HepG2 (cell line): ENCODE measurements at regions not wholly inside any gene's neighbourhood (a gene's known extent, or its start where the extent isn't known, plus 50 kb on each side); places are given as distances from the start of the nearest gene placed in this dataset.

ENCODE experiments used
- ATAC-seq: fragments of 200-7000 bp; cut with Tn5 transposase; 3 replicates; pipeline ENCODE4 v1.9.1; 2020; ENCODE audit warnings: mild to moderate bottlenecking, moderate library complexity
- BruUV-seq: library from RNA; stranded (reverse); fragments of 400-500 nt; replicated peaks from 2 replicates; lab custom pipeline; 2021; lab: Mats Ljungman, UMichigan
- CTCF ChIA-PET: fragments of 300-600 bp; formaldehyde crosslinking; extraction: SDS; loops from one replicate; lab custom pipeline; 2021; ENCODE audit warnings: low total read pairs, inconsistent platforms, low intra/inter-chr PET ratio; lab: Yijun Ruan, JAX
- POLR2A ChIA-PET: fragments of 350-600 bp; sonication (Branson Sonifier 250); formaldehyde crosslinking; loops from one replicate; lab custom pipeline; 2020; ENCODE audit warnings: antibody characterized with exemption, inconsistent platforms; lab: Yijun Ruan, JAX
- DNase-seq: peaks from one replicate; pipeline ENCODE4 v3.0.0-alpha.2; 2015; ENCODE audit warnings: low spot score
- FAIRE-seq: peaks from 3 replicates; lab custom pipeline; 2011; peaks lifted over from hg19 to GRCh38; lab: Jason Lieb, UNC
- H2AFZ ChIP-seq: one replicate; pipeline ENCODE4 v1.6.1; 2011; ENCODE audit warnings: low read length, inconsistent platforms
- H3K27ac ChIP-seq: fragments of 300-600 bp; 3 replicates; pipeline ENCODE4 v1.8.0; 2011; ENCODE audit warnings: mixed run types, mild to moderate bottlenecking, mixed read lengths, low read length, inconsistent platforms; ENCODE audit not compliant: insufficient read depth; ENCODE audit errors: extremely low read length
- H3K27me3 ChIP-seq, 2 experiments: fragments of 200-600 bp in 1 of 2; 2 replicates in 1 of 2; 3 replicates in 1 of 2; pipeline versions ENCODE4 v1.6.0 to v1.8.0; 2011; ENCODE audit warnings: low read length in 2 of 2, mild to moderate bottlenecking in 2 of 2, moderate library complexity in 2 of 2, inconsistent platforms in 1 of 2; ENCODE audit not compliant: insufficient read depth in 2 of 2, control insufficient read depth in 1 of 2
- H3K36me3 ChIP-seq, 2 experiments: fragments of 200-600 bp in 1 of 2; replicated peaks in 1 of 2; 2 replicates in 1 of 2; 3 replicates in 1 of 2; pipeline versions ENCODE4 v1.5.1 to v1.8.0; 2011; ENCODE audit warnings: low read length in 2 of 2, inconsistent platforms in 1 of 2; ENCODE audit not compliant: insufficient read depth in 2 of 2, control insufficient read depth in 1 of 2
- H3K4me1 ChIP-seq: 2 replicates; pipeline ENCODE4 v1.5.1; 2012; ENCODE audit warnings: low read length, inconsistent platforms; ENCODE audit not compliant: insufficient read depth
- H3K4me2 ChIP-seq: 2 replicates; pipeline ENCODE4 v1.6.0; 2011; ENCODE audit warnings: low read depth, low read length, inconsistent platforms
- H3K4me3 ChIP-seq, 3 experiments: fragments of 200-600 bp in 1 of 3; sonication (generic), shearing (Covaris generic) in 1 of 3; replicated peaks in 1 of 3; 2 replicates each; pipeline ENCODE4 v1.5.1; 2011 to 2016; ENCODE audit warnings: low read length in 3 of 3, inconsistent platforms in 2 of 3, low read depth in 2 of 3, mild to moderate bottlenecking in 2 of 3, control low read depth in 1 of 3, mixed read lengths in 1 of 3; ENCODE audit not compliant: insufficient read depth in 1 of 3
- H3K79me2 ChIP-seq: one replicate; pipeline ENCODE4 v1.6.1; 2011; ENCODE audit warnings: low read length, inconsistent platforms; ENCODE audit not compliant: insufficient read depth
- H3K9ac ChIP-seq: 2 replicates; pipeline ENCODE4 v1.6.0; 2011; ENCODE audit warnings: mild to moderate bottlenecking, low read depth, low read length, inconsistent platforms; ENCODE audit not compliant: insufficient read depth
- H3K9me3 ChIP-seq: 2 replicates; pipeline ENCODE4 v1.5.1; 2012; ENCODE audit warnings: mild to moderate bottlenecking, low read length
- H4K20me1 ChIP-seq: 2 replicates; pipeline ENCODE4 v1.6.0; 2011; ENCODE audit warnings: inconsistent platforms, mild to moderate bottlenecking, low read length, moderate library complexity; ENCODE audit not compliant: insufficient read depth
- AHR ChIP-seq: IDR thresholded peaks from 2 replicates; pipeline ENCODE4 v1.6.1; 2018; ENCODE audit warnings: missing genetic modification reagents, missing compliant biosample characterization
- ARHGAP35 ChIP-seq: sonication (generic); formaldehyde crosslinking; IDR thresholded peaks from 2 replicates; pipeline ENCODE4 v1.9.0; 2022; ENCODE audit warnings: mild to moderate bottlenecking, inconsistent platforms, moderate library complexity, missing genetic modification reagents, borderline replicate concordance
- CBX2 ChIP-seq, 2 experiments: fragments of 200-600 bp in 1 of 2; sonication (generic); formaldehyde crosslinking in 1 of 2; IDR thresholded peaks; 2 replicates each; pipeline versions ENCODE4 v1.7.0 to v1.8.1; 2018 to 2022; ENCODE audit warnings: low read depth in 2 of 2, low read length in 1 of 2, mild to moderate bottlenecking in 1 of 2, missing genetic modification reagents in 1 of 2
- EP300 ChIP-seq, 3 experiments: sonication (generic) in 1 of 3; formaldehyde crosslinking in 1 of 3; IDR thresholded peaks; 2 replicates each; pipeline versions ENCODE4 v1.5.1 to v1.6.1; 2011 to 2020; ENCODE audit warnings: low read depth in 2 of 3, low read length in 2 of 3, borderline replicate concordance in 1 of 3, improper control_type of control experiment in 1 of 3, mild to moderate bottlenecking in 1 of 3, missing genetic modification reagents in 1 of 3, moderate library complexity in 1 of 3
- HNRNPH1 ChIP-seq: fragments of 200-400 bp; formaldehyde crosslinking; optimal IDR thresholded peaks from 2 replicates; pipeline ENCODE3; 2017; ENCODE audit warnings: mild to moderate bottlenecking, low read depth, low read length
- SIN3B ChIP-seq: fragments of 150-350 bp; IDR thresholded peaks from 2 replicates; pipeline ENCODE4 v1.6.1; 2014; ENCODE audit warnings: low read length
- ZFP36L2 ChIP-seq: sonication (generic); formaldehyde crosslinking; IDR thresholded peaks from 2 replicates; pipeline ENCODE4 v1.4.0; 2020; ENCODE audit warnings: missing genetic modification reagents
- ZMAT3 ChIP-seq: sonication (generic); formaldehyde crosslinking; conservative IDR thresholded peaks from 2 replicates; pipeline ENCODE4 v1.7.0; 2021; ENCODE audit warnings: missing genetic modification reagents
- ZNF253 ChIP-seq: sonication (generic); formaldehyde crosslinking; IDR thresholded peaks from 2 replicates; pipeline ENCODE4 v1.8.0; 2022; ENCODE audit warnings: mild to moderate bottlenecking, missing genetic modification reagents, borderline replicate concordance
- ZNF350 ChIP-seq: sonication (generic); formaldehyde crosslinking; IDR thresholded peaks from 2 replicates; pipeline ENCODE4 v1.4.0; 2020; ENCODE audit warnings: mild to moderate bottlenecking, low read depth, missing genetic modification reagents, borderline replicate concordance
- ZNF607 ChIP-seq: sonication (generic); formaldehyde crosslinking; IDR thresholded peaks from 2 replicates; pipeline ENCODE4 v1.5.1; 2020; ENCODE audit warnings: missing genetic modification reagents, mild to moderate bottlenecking, borderline replicate concordance
- ZNF761 ChIP-seq: sonication (generic); formaldehyde crosslinking; conservative IDR thresholded peaks from 2 replicates; pipeline ENCODE4 v1.4.0; 2020; ENCODE audit warnings: mild to moderate bottlenecking, missing genetic modification reagents
- ZNF777 ChIP-seq: sonication (generic); formaldehyde crosslinking; IDR thresholded peaks from 2 replicates; pipeline ENCODE4 v1.4.0; 2020; ENCODE audit warnings: missing genetic modification reagents
- WGBS: methylation state at CpG from one replicate; pipeline ENCODE4 v1.1.6; 2017; ENCODE audit warnings: low lambda C conversion rate; 5-methylcytosine and 5-hydroxymethylcytosine counted together
- in situ Hi-C: cut with HindIII; loops from 2 replicates; pipeline ENCODE4 v1.10.0; 2017; ENCODE audit warnings: low pct_unique_long_range_greater_than_20kb; ENCODE audit not compliant: extremely low pct_ligation_motif_present
- intact Hi-C: fragments of 100-400 bp; cut with micrococcal nuclease; formaldehyde crosslinking; loops from one replicate; pipeline ENCODE4 v1.10.0; 2022; ENCODE audit not compliant: unreplicated experiment
- TF ChIP-seq, protein P1 (sequence below): sonication (generic); formaldehyde crosslinking; conservative IDR thresholded peaks from 2 replicates; pipeline ENCODE4 v1.4.0; 2020; ENCODE audit warnings: missing genetic modification reagents

DNA sequence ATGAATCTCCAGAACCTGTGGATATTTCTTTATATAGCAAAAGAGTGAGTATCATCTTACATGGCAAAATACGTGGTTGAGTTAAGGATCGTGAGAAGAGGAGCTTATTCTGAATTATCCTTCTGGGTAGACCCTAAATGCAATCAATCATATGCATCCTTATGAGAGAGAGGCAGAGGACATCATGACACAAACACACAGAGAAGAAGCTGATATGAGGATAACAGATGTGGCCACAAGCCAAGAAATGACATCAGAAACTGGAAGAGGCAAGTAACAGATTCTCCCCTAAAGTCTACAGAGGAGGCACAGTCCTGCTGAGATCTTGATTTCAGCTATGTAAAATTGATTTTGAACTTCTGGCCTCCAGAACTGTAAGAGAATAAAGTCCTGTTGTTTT lies 730.2 kb upstream of the ZNF804A start:
- POLR2A ChIA-PET, result no interaction called here
- H3K36me3 ChIP-seq, result no peaks in the 10 kb centered on the region
- H3K4me3 ChIP-seq, result no peak overlapping the region
- H4K20me1 ChIP-seq, result no peaks in the 10 kb centered on the region
- no peaks in the 10 kb centered on the region for H3K9me3 ChIP-seq
- no peak overlapping the region for H3K4me2 ChIP-seq
- TF ChIP-seq ZNF777 (CRISPR knock-in tag) (no peak), ZMAT3 (CRISPR knock-in tag) (no peak), ARHGAP35 (CRISPR knock-in tag) (no peak), ZNF761 (CRISPR knock-in tag) (no peak), EP300 (IDR thresholded peaks at IDR 0.05; ENCODE audit: low read depth in 2 of 2, low read length in 2 of 2) (no peak), EP300 (CRISPR knock-in tag; IDR thresholded peaks at IDR 0.05; ENCODE audit: borderline replicate concordance) (no peak), ZFP36L2 (CRISPR knock-in tag) (no peak)
- TF ChIP-seq, all 625 proteins: peak for 0
- ATAC-seq, result no peak
- Histone ChIP-seq H3K27me3 (no peaks in the 10 kb centered on the region; a peak in 1 of 5 replicates), H3K9ac (no peak overlapping the region), H2AFZ (no peak overlapping the region), H3K79me2 (no peaks in the 10 kb centered on the region), H3K27ac (no peak overlapping the region), H3K4me1 (no peaks in the 10 kb centered on the region)
- BruUV-seq, result no TSS peak
- no peak for FAIRE-seq
- no peak for DNase-seq
- WGBS, result 0% methylated on average over 2 of the region's 2 CpGs
- intact Hi-C loops, result no loop called here
- in situ Hi-C loops, result no loop called here
- CTCF ChIA-PET, result no interaction called here

DNA sequence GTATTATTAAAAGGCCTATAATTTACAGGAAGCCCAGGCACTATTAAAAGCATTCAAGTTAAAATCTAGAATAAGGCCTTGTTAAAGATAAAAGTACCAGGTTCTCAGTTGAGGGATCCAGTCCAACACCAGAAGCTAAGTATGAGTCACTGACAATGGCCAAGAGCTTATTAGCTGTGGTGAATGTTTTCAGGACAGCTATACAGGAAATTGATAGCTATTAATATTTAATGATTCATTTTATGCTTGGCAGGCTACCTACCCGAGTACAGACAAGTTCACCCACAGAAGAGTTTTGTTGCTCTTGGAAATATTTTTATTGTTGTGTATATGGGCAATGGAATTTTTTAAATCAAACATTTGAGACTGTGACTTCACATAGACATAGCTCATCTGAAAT lies 729.6 kb upstream of the ZNF804A start:
- FAIRE-seq (no peak), ATAC-seq (no peak), DNase-seq (no peak)
- H2AFZ ChIP-seq, result no peak overlapping the region
- no peak overlapping the region for H3K9ac ChIP-seq
- no peaks in the 10 kb centered on the region for H3K79me2 ChIP-seq
- H3K36me3 ChIP-seq, result no peaks in the 10 kb centered on the region
- H3K27ac ChIP-seq, result no peak overlapping the region
- H3K4me1 ChIP-seq, result no peaks in the 10 kb centered on the region
- H3K27me3 ChIP-seq, result no peaks in the 10 kb centered on the region; a peak in 1 of 5 replicates
- CTCF ChIA-PET, result no interaction called here
- no peaks in the 10 kb centered on the region for H4K20me1 ChIP-seq
- H3K4me2 ChIP-seq, result no peak overlapping the region
- in situ Hi-C loops (no loop called here), intact Hi-C loops (no loop called here)
- 3% methylated on average over 1 of the region's 1 CpG for WGBS
- no peak overlapping the region for H3K4me3 ChIP-seq
- no peaks in the 10 kb centered on the region for H3K9me3 ChIP-seq
- BruUV-seq, result no TSS peak
- POLR2A ChIA-PET, result no interaction called here
- no peak for TF ChIP-seq SIN3B
- TF ChIP-seq ZNF350 (CRISPR knock-in tag), result no peak
- no peak for TF ChIP-seq CBX2 (IDR thresholded peaks at IDR 0.05; ENCODE audit: low read depth, low read length)
- TF ChIP-seq CBX2 (CRISPR knock-in tag; IDR thresholded peaks at IDR 0.05; ENCODE audit: low read depth), result no peak
- TF ChIP-seq, protein P1, sequence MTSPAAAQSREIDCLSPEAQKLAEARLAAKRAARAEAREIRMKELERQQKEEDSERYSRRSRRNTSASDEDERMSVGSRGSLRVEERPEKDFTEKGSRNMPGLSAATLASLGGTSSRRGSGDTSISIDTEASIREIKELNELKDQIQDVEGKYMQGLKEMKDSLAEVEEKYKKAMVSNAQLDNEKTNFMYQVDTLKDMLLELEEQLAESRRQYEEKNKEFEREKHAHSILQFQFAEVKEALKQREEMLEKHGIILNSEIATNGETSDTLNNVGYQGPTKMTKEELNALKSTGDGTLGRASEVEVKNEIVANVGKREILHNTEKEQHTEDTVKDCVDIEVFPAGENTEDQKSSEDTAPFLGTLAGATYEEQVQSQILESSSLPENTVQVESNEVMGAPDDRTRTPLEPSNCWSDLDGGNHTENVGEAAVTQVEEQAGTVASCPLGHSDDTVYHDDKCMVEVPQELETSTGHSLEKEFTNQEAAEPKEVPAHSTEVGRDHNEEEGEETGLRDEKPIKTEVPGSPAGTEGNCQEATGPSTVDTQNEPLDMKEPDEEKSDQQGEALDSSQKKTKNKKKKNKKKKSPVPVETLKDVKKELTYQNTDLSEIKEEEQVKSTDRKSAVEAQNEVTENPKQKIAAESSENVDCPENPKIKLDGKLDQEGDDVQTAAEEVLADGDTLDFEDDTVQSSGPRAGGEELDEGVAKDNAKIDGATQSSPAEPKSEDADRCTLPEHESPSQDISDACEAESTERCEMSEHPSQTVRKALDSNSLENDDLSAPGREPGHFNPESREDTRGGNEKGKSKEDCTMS (CRISPR knock-in tag), result no peak
- TF ChIP-seq HNRNPH1, result no peak
- no peak for TF ChIP-seq AHR (CRISPR knock-in tag)
- no peak for TF ChIP-seq ZNF253 (CRISPR knock-in tag)
- TF ChIP-seq ZNF607 (CRISPR knock-in tag), result no peak
